ENCODE measurements at regions not wholly inside any gene's neighbourhood (a gene's known extent, or its start where the extent isn't known, plus 50 kb on each side); places are given as distances from the start of the nearest gene placed in this dataset.

- TF ChIP-seq EZH2 (IDR thresholded peaks at IDR 0.05) (no peak), POLR2A (IDR thresholded peaks at IDR 0.05; ENCODE audit: borderline replicate concordance, extremely low read depth, insufficient read depth, insufficient read length) (no peak), RAD21 (IDR thresholded peaks at IDR 0.05; ENCODE audit: low read depth) (peak; percentile 38; the same call in 1 of the 2 replicates), CTCF (IDR thresholded peaks at IDR 0.05 in 2 of 3, conservative IDR thresholded peaks at IDR 0.05 in 1 of 3; ENCODE audit: borderline replicate concordance in 1 of 3, insufficient read depth in 1 of 3, low read depth in 2 of 3, low read length in 2 of 3) (no peak), REST (IDR thresholded peaks at IDR 0.05; ENCODE audit: low read depth) (no peak), POLR2AphosphoS5 (IDR thresholded peaks at IDR 0.05; ENCODE audit: low read depth, low read length) (peak; percentile 16)
These were observed 730.6 kb upstream of the IGFBP3 start for GRCh38 chr7:46651561-46652088.
